SK-N-SH (cell line): ENCODE measurements at regions not wholly inside any gene's neighbourhood (a gene's known extent, or its start where the extent isn't known, plus 50 kb on each side); places are given as distances from the start of the nearest gene placed in this dataset.

ENCODE experiments used
- CTCF ChIA-PET: fragments of 300-600, 350-600 bp; formaldehyde crosslinking; extraction: SDS; loops from one replicate; lab custom pipeline; 2021; lab: Yijun Ruan, JAX
- POLR2A ChIA-PET: fragments of 350-600 bp; sonication (Branson Sonifier 250); formaldehyde crosslinking; extraction: SDS; loops from one replicate; lab custom pipeline; 2020; ENCODE audit warnings: antibody characterized with exemption, inconsistent platforms; lab: Yijun Ruan, JAX
- DNase-seq: peaks from one replicate; pipeline ENCODE4 v3.0.0; 2012
- H2AFZ ChIP-seq: fragments of 200-600 bp; sonication (generic); 2 replicates; pipeline ENCODE4 v1.8.1; 2016; ENCODE audit warnings: antibody characterized with exemption, mild to moderate bottlenecking, low read depth
- H3F3A ChIP-seq: fragments of 200-600 bp; sonication (generic); replicated peaks from 2 replicates; pipeline ENCODE3; 2016; ENCODE audit warnings: antibody characterized with exemption, mild to moderate bottlenecking; ENCODE audit not compliant: insufficient read depth
- H3K27ac ChIP-seq, 2 experiments: fragments of 200-500 bp in 1 of 2; fragments of 200-600 bp in 1 of 2; sonication (Bioruptor generic) in 1 of 2; sonication (generic), shearing (Covaris generic) in 1 of 2; 2 replicates each; pipeline versions ENCODE4 v1.5.1 to v1.6.1; 2014 to 2016; ENCODE audit warnings: low read depth in 2 of 2, inconsistent platforms in 1 of 2, low read length in 1 of 2, mild to moderate bottlenecking in 1 of 2, mixed read lengths in 1 of 2
- H3K27me3 ChIP-seq: fragments of 200-600 bp; sonication (generic), shearing (Covaris generic); 2 replicates; pipeline ENCODE4 v1.6.1; 2016; ENCODE audit warnings: mixed run types; ENCODE audit not compliant: insufficient read depth
- H3K36me3 ChIP-seq, 2 experiments: fragments of 200-500 bp in 1 of 2; fragments of 200-600 bp in 1 of 2; sonication (Bioruptor generic) in 1 of 2; sonication (generic) in 1 of 2; replicated peaks in 1 of 2; 2 replicates each; pipeline versions ENCODE3 to v1.5.1; 2014 to 2016; ENCODE audit warnings: low read length in 1 of 2, mild to moderate bottlenecking in 1 of 2; ENCODE audit not compliant: insufficient read depth in 2 of 2, control insufficient read depth in 1 of 2
- H3K4me1 ChIP-seq, 2 experiments: fragments of 200-500 bp in 1 of 2; fragments of 200-600 bp in 1 of 2; sonication (Bioruptor generic) in 1 of 2; sonication (generic), shearing (Covaris generic) in 1 of 2; 2 replicates each; pipeline versions ENCODE4 v1.5.1 to v1.6.1; 2014 to 2016; ENCODE audit warnings: low read depth in 1 of 2, low read length in 1 of 2, mixed run types in 1 of 2; ENCODE audit not compliant: insufficient read depth in 2 of 2, control insufficient read depth in 1 of 2
- H3K4me2 ChIP-seq: fragments of 200-600 bp; sonication (generic), shearing (Covaris generic); 2 replicates; pipeline ENCODE4 v1.6.1; 2017; ENCODE audit warnings: mixed run types
- H3K4me3 ChIP-seq, 2 experiments: fragments of 200-500 bp in 1 of 2; fragments of 200-600 bp in 1 of 2; sonication (Bioruptor generic) in 1 of 2; sonication (generic), shearing (Covaris generic) in 1 of 2; 2 replicates each; pipeline versions ENCODE4 v1.5.1 to v1.8.1; 2014 to 2016; ENCODE audit warnings: low read depth in 2 of 2, inconsistent platforms in 1 of 2, low read length in 1 of 2, mild to moderate bottlenecking in 1 of 2, mixed read lengths in 1 of 2, moderate library complexity in 1 of 2
- H3K79me2 ChIP-seq: fragments of 200-600 bp; sonication (generic); 2 replicates; pipeline ENCODE4 v1.8.1; 2017; ENCODE audit warnings: mild to moderate bottlenecking; ENCODE audit not compliant: insufficient read depth
- H3K9ac ChIP-seq: fragments of 200-600 bp; sonication (generic); 2 replicates; pipeline ENCODE4 v1.6.1; 2017; ENCODE audit warnings: mixed run types
- H3K9me2 ChIP-seq: fragments of 200-600 bp; sonication (generic); 2 replicates; pipeline ENCODE4 v1.6.1; 2017; ENCODE audit warnings: mixed run types
- H3K9me3 ChIP-seq: fragments of 200-600 bp; sonication (generic); 2 replicates; pipeline ENCODE4 v1.6.1; 2017; ENCODE audit warnings: mixed run types, mild to moderate bottlenecking, moderate library complexity
- H4K20me1 ChIP-seq: fragments of 200-600 bp; sonication (generic); 2 replicates; pipeline ENCODE4 v1.6.1; 2017; ENCODE audit warnings: mild to moderate bottlenecking, mixed run types; ENCODE audit not compliant: insufficient read depth
- ELF1 ChIP-seq: IDR thresholded peaks from 2 replicates; pipeline ENCODE4 v1.4.0; 2012
- FOXJ3 ChIP-seq: sonication (generic); formaldehyde crosslinking; IDR thresholded peaks from 2 replicates; pipeline ENCODE4 v1.5.1; 2020; ENCODE audit warnings: mild to moderate bottlenecking, missing genetic modification reagents
- GABPA ChIP-seq: IDR thresholded peaks from 2 replicates; pipeline ENCODE4 v1.4.0; 2012; ENCODE audit warnings: low read depth, mild to moderate bottlenecking
- GATA2 ChIP-seq: sonication (generic); formaldehyde crosslinking; IDR thresholded peaks from 2 replicates; pipeline ENCODE4 v1.5.0; 2020; ENCODE audit warnings: mild to moderate bottlenecking, missing genetic modification reagents
- IRF3 ChIP-seq: fragments of 150-350 bp; IDR thresholded peaks from 2 replicates; pipeline ENCODE4 v1.6.1; 2016; ENCODE audit warnings: mild to moderate bottlenecking, low read depth, low read length
- RCOR1 ChIP-seq: fragments of 150-350 bp; IDR thresholded peaks from 2 replicates; pipeline ENCODE4 v1.6.1; 2017; ENCODE audit warnings: antibody characterized with exemption, low read length
- RFX5 ChIP-seq: IDR thresholded peaks from 2 replicates; pipeline ENCODE4 v1.6.1; 2012; ENCODE audit warnings: mild to moderate bottlenecking, improper control_type of control experiment, low read length
- SIN3A ChIP-seq: IDR thresholded peaks from 2 replicates; pipeline ENCODE4 v1.6.1; 2012; ENCODE audit warnings: low read depth, mild to moderate bottlenecking, low read length, moderate library complexity, borderline replicate concordance
- YY1 ChIP-seq: IDR thresholded peaks from 2 replicates; pipeline ENCODE4 v1.4.0; 2012; ENCODE audit warnings: low read depth, mild to moderate bottlenecking
- WGBS: methylation state at CpG from one replicate; pipeline ENCODE4 v1.1.6; 2017; ENCODE audit warnings: low lambda C conversion rate; 5-methylcytosine and 5-hydroxymethylcytosine counted together
- TF ChIP-seq, protein P1 (sequence below): IDR thresholded peaks from 2 replicates; pipeline ENCODE4 v1.4.0; 2012; ENCODE audit warnings: low read depth, borderline replicate concordance
- TF ChIP-seq, protein P2 (sequence below): IDR thresholded peaks from 2 replicates; pipeline ENCODE4 v1.4.0; 2012; ENCODE audit warnings: low read depth
- TF ChIP-seq, protein P3 (sequence below): IDR thresholded peaks from 2 replicates; pipeline ENCODE4 v1.4.0; 2012; ENCODE audit warnings: low read depth, borderline replicate concordance
- TF ChIP-seq, protein P4 (sequence below): fragments of 150-350 bp; IDR thresholded peaks from 2 replicates; pipeline ENCODE4 v1.6.1; 2017; ENCODE audit warnings: antibody characterized with exemption, low read length, low read depth, borderline replicate concordance

GRCh38 chr3:18787441-18787840 lies 360.9 kb upstream of the KCNH8 start:
- Histone ChIP-seq H3K9me2 (no peaks in the 10 kb centered on the region), H2AFZ (no peak overlapping the region), H3K27me3 (no peaks in the 10 kb centered on the region), H3K27ac (no peak overlapping the region), H3K4me3 (no peak overlapping the region), H3F3A (no peaks in the 10 kb centered on the region), H3K9ac (no peak overlapping the region), H3K79me2 (no peaks in the 10 kb centered on the region), H3K9me3 (no peaks in the 10 kb centered on the region), H3K4me2 (no peak overlapping the region), H3K36me3 (no peaks in the 10 kb centered on the region), H3K4me1 (no peaks in the 10 kb centered on the region), H4K20me1 (no peaks in the 10 kb centered on the region)
- CTCF ChIA-PET = no interaction called here
- POLR2A ChIA-PET = no interaction called here
- TF ChIP-seq GATA2 (CRISPR knock-in tag) = no peak
- no peak for TF ChIP-seq FOXJ3 (CRISPR knock-in tag)
- TF ChIP-seq RCOR1 = no peak
- TF ChIP-seq, protein P1, sequence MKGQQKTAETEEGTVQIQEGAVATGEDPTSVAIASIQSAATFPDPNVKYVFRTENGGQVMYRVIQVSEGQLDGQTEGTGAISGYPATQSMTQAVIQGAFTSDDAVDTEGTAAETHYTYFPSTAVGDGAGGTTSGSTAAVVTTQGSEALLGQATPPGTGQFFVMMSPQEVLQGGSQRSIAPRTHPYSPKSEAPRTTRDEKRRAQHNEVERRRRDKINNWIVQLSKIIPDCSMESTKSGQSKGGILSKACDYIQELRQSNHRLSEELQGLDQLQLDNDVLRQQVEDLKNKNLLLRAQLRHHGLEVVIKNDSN = no peak
- no peak for TF ChIP-seq RFX5
- TF ChIP-seq YY1 = no peak
- no peak for TF ChIP-seq GABPA
- no peak for TF ChIP-seq IRF3
- TF ChIP-seq SIN3A = no peak
- TF ChIP-seq, protein P2, sequence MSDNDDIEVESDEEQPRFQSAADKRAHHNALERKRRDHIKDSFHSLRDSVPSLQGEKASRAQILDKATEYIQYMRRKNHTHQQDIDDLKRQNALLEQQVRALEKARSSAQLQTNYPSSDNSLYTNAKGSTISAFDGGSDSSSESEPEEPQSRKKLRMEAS = no peak
- no peak for TF ChIP-seq ELF1
- TF ChIP-seq, protein P3, sequence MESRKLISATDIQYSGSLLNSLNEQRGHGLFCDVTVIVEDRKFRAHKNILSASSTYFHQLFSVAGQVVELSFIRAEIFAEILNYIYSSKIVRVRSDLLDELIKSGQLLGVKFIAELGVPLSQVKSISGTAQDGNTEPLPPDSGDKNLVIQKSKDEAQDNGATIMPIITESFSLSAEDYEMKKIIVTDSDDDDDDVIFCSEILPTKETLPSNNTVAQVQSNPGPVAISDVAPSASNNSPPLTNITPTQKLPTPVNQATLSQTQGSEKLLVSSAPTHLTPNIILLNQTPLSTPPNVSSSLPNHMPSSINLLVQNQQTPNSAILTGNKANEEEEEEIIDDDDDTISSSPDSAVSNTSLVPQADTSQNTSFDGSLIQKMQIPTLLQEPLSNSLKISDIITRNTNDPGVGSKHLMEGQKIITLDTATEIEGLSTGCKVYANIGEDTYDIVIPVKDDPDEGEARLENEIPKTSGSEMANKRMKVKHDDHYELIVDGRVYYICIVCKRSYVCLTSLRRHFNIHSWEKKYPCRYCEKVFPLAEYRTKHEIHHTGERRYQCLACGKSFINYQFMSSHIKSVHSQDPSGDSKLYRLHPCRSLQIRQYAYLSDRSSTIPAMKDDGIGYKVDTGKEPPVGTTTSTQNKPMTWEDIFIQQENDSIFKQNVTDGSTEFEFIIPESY = no peak
- TF ChIP-seq, protein P4, sequence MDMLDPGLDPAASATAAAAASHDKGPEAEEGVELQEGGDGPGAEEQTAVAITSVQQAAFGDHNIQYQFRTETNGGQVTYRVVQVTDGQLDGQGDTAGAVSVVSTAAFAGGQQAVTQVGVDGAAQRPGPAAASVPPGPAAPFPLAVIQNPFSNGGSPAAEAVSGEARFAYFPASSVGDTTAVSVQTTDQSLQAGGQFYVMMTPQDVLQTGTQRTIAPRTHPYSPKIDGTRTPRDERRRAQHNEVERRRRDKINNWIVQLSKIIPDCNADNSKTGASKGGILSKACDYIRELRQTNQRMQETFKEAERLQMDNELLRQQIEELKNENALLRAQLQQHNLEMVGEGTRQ = no peak
- 77% methylated on average over 2 of the region's 2 CpGs for WGBS
- no peak for DNase-seq
